ENCODE measurements at regions not wholly inside any gene's neighbourhood (a gene's known extent, or its start where the extent isn't known, plus 50 kb on each side); places are given as distances from the start of the nearest gene placed in this dataset.

- no peaks in the 10 kb centered on the region for H3K36me3 ChIP-seq
- no peaks in the 10 kb centered on the region for H3K27me3 ChIP-seq
- peaks cover 0 to 6% (median 0%) of the 10 kb centered on the region in 11 donors for H3K9me3 ChIP-seq
- 81% methylated on average over 4 of the region's 4 CpGs for WGBS, 2 donors
- H3K4me3 ChIP-seq: no peak overlapping the region
- H3K27ac ChIP-seq: no peak overlapping the region
- DNase-seq (no peak), ATAC-seq (no peak)
- intact Hi-C loops (cut with DNase I): loop anchor here in 1 of 10 donors (10.0 kb wide), 1 partner anchor 56 kb away; no protein-coding TSS in a partner anchor
- no peaks in the 10 kb centered on the region for H3K4me1 ChIP-seq
- TF ChIP-seq CTCF (IDR thresholded peaks at IDR 0.05): no peak
These were observed 543.7 kb downstream of the DMRTA1 start for GRCh38 chr9:22990349-22990748.

GRCh38 chr9:22992780-22993179 lies 546.2 kb downstream of the DMRTA1 start:
- intact Hi-C loops (cut with DNase I): loop anchor here in 1 of 10 donors (10.0 kb wide), 1 partner anchor 58 kb away; no protein-coding TSS in a partner anchor
- TF ChIP-seq CTCF (IDR thresholded peaks at IDR 0.05): no peak
- Histone ChIP-seq H3K36me3 (no peaks in the 10 kb centered on the region), H3K4me3 (no peak overlapping the region), H3K9me3 (peaks cover 0 to 18% (median 12%) of the 10 kb centered on the region in 11 donors), H3K27ac (no peak overlapping the region), H3K4me1 (no peaks in the 10 kb centered on the region), H3K27me3 (no peaks in the 10 kb centered on the region)
- 64 to 69% methylated on average over 3 of the region's 3 CpGs for WGBS, 2 donors
- DNase-seq (no peak), ATAC-seq (no peak)

- ATAC-seq (no peak), DNase-seq (no peak)
- Histone ChIP-seq H3K9me3 (peaks cover 0 to 32% (median 21%) of the 10 kb centered on the region in 11 donors), H3K27me3 (no peaks in the 10 kb centered on the region), H3K27ac (no peak overlapping the region), H3K4me3 (no peak overlapping the region), H3K4me1 (no peaks in the 10 kb centered on the region), H3K36me3 (no peaks in the 10 kb centered on the region)
- intact Hi-C loops (cut with DNase I): loop anchor here in 1 of 10 donors (10.0 kb wide), 1 partner anchor 63 kb away; no protein-coding TSS in a partner anchor
- WGBS, 2 donors: 90 to 91% methylated on average over 4 of the region's 4 CpGs
- no peak for TF ChIP-seq CTCF (IDR thresholded peaks at IDR 0.05)
These were observed 551.3 kb downstream of the DMRTA1 start for GRCh38 chr9:22997923-22998322.

- Histone ChIP-seq H3K36me3 (no peaks in the 10 kb centered on the region), H3K27me3 (no peaks in the 10 kb centered on the region), H3K27ac (no peak overlapping the region), H3K4me3 (no peak overlapping the region), H3K9me3 (peaks cover 0 to 7% (median 0%) of the 10 kb centered on the region in 11 donors), H3K4me1 (no peaks in the 10 kb centered on the region)
- ATAC-seq (no peak), DNase-seq (no peak)
- TF ChIP-seq CTCF (IDR thresholded peaks at IDR 0.05): no peak
- intact Hi-C loops (cut with DNase I): loop anchor here in 1 of 10 donors (10.0 kb wide), 1 partner anchor 60 kb away; no protein-coding TSS in a partner anchor
- WGBS, 2 donors: 57 to 65% methylated on average over 5 of the region's 5 CpGs
These were observed 558.5 kb downstream of the DMRTA1 start for GRCh38 chr9:23005156-23005555.

All from heart right ventricle (tissue), 16 donors.